GM12878 (cell line): ENCODE measurements at regions not wholly inside any gene's neighbourhood (a gene's known extent, or its start where the extent isn't known, plus 50 kb on each side); places are given as distances from the start of the nearest gene placed in this dataset.

Source experiments
- ATAC-seq: fragments of 200-7000 bp; cut with Tn5 transposase; 3 replicates; pipeline ENCODE4 v1.9.1; 2020; ENCODE audit warnings: mild to moderate bottlenecking, moderate library complexity
- BruUV-seq: library from RNA; stranded (reverse); fragments of 400-500 nt; replicated peaks from 2 replicates; lab custom pipeline; 2021; lab: Mats Ljungman, UMichigan
- CTCF ChIA-PET: fragments of 300-600 bp; sonication (Branson Sonifier 250); formaldehyde crosslinking; extraction: SDS; loops from one replicate; lab custom pipeline; 2021; ENCODE audit warnings: inconsistent platforms; lab: Yijun Ruan, JAX
- POLR2A ChIA-PET: fragments of 350-600 bp; formaldehyde crosslinking; extraction: SDS; loops from one replicate; lab custom pipeline; 2021; ENCODE audit warnings: inconsistent platforms; lab: Charles Lee
- RAD21 ChIA-PET: fragments of 300-600 bp; sonication (Branson Sonifier 250); formaldehyde crosslinking; loops from one replicate; lab custom pipeline; 2023; ENCODE audit warnings: antibody characterized with exemption; ENCODE audit not compliant: unreplicated experiment; lab: Charles Lee
- SMC1A ChIA-PET: fragments of 300-600 bp; sonication (Branson Sonifier 250); formaldehyde crosslinking; loops from one replicate; lab custom pipeline; 2023; ENCODE audit not compliant: unreplicated experiment, uncharacterized antibody; lab: Charles Lee
- DNase-seq: peaks from one replicate; pipeline ENCODE4 v3.0.0-alpha.2; 2011; ENCODE audit warnings: low read depth, low spot score
- FAIRE-seq: peaks from 3 replicates; lab custom pipeline; 2011; peaks lifted over from hg19 to GRCh38; lab: Jason Lieb, UNC
- H2AFZ ChIP-seq: 2 replicates; pipeline ENCODE4 v1.6.0; 2011; ENCODE audit warnings: low read depth, low read length, control low read depth; ENCODE audit not compliant: control insufficient read depth
- H3K27ac ChIP-seq: 2 replicates; pipeline ENCODE4 v1.5.1; 2011; ENCODE audit warnings: control low read depth; ENCODE audit not compliant: control insufficient read depth, insufficient read depth
- H3K27me3 ChIP-seq, 2 experiments: replicated peaks in 1 of 2; 2 replicates each; pipeline versions ENCODE4 v1.6.0 to v1.6.1; 2011; ENCODE audit warnings: low read length in 1 of 2; ENCODE audit not compliant: control insufficient read depth in 2 of 2, insufficient read depth in 2 of 2
- H3K36me3 ChIP-seq, 2 experiments: 2 replicates each; pipeline ENCODE4 v1.5.1; 2011; ENCODE audit warnings: low read length in 1 of 2; ENCODE audit not compliant: control insufficient read depth in 2 of 2, insufficient read depth in 2 of 2
- H3K4me1 ChIP-seq: 2 replicates; pipeline ENCODE4 v1.6.1; 2011; ENCODE audit warnings: mild to moderate bottlenecking, low read length, moderate library complexity, mixed read lengths; ENCODE audit not compliant: control insufficient read depth, insufficient read depth
- H3K4me2 ChIP-seq: 2 replicates; pipeline ENCODE4 v1.6.0; 2011; ENCODE audit warnings: control low read depth; ENCODE audit not compliant: control insufficient read depth, insufficient read depth
- H3K4me3 ChIP-seq: fragments of 200-600 bp; sonication (generic); 2 replicates; pipeline ENCODE4 v1.5.1; 2016
- H3K79me2 ChIP-seq: 2 replicates; pipeline ENCODE4 v1.6.0; 2011; ENCODE audit warnings: low read length; ENCODE audit not compliant: control insufficient read depth, insufficient read depth
- H3K9ac ChIP-seq: 2 replicates; pipeline ENCODE4 v1.8.0; 2011; ENCODE audit warnings: low read length, control low read depth, mixed read lengths; ENCODE audit not compliant: control insufficient read depth, insufficient read depth
- H3K9me3 ChIP-seq: replicated peaks from 3 replicates; pipeline ENCODE4 v1.5.1; 2011; ENCODE audit warnings: mild to moderate bottlenecking, low read length; ENCODE audit not compliant: control insufficient read depth, insufficient read depth
- H4K20me1 ChIP-seq: 2 replicates; pipeline ENCODE4 v1.6.0; 2011; ENCODE audit not compliant: control insufficient read depth, insufficient read depth
- BACH1 ChIP-seq: fragments of 450-650 bp; IDR thresholded peaks from 2 replicates; pipeline ENCODE4 v1.6.1; 2017; ENCODE audit warnings: mild to moderate bottlenecking, borderline replicate concordance
- CHD1 ChIP-seq: IDR thresholded peaks from 2 replicates; pipeline ENCODE4 v1.6.1; 2012; ENCODE audit warnings: low read depth, low read length, improper control_type of control experiment
- CREM ChIP-seq: IDR thresholded peaks from 2 replicates; pipeline ENCODE4 v1.6.1; 2014; ENCODE audit warnings: antibody characterized with exemption, low read depth
- FOS ChIP-seq: IDR thresholded peaks from 3 replicates; pipeline ENCODE4 v1.6.1; 2011; ENCODE audit warnings: borderline replicate concordance; ENCODE audit not compliant: insufficient read length; ENCODE audit errors: extremely low read depth
- FOXK2 ChIP-seq: fragments of 450-650 bp; IDR thresholded peaks from 2 replicates; pipeline ENCODE4 v1.6.1; 2017; ENCODE audit warnings: mild to moderate bottlenecking, moderate library complexity
- GABPA ChIP-seq: IDR thresholded peaks from 2 replicates; pipeline ENCODE4 v1.6.1; 2014; ENCODE audit warnings: antibody characterized with exemption, low read depth, mild to moderate bottlenecking, inconsistent platforms
- IKZF2 ChIP-seq, 2 experiments: fragments of 450-650 bp; IDR thresholded peaks; 2 replicates each; pipeline ENCODE4 v1.6.1; 2017; ENCODE audit warnings: mild to moderate bottlenecking in 2 of 2, moderate library complexity in 2 of 2
- NBN ChIP-seq: fragments of 450-650 bp; IDR thresholded peaks from 2 replicates; pipeline ENCODE4 v1.6.1; 2016
- NFXL1 ChIP-seq: fragments of 450-650 bp; IDR thresholded peaks from 2 replicates; pipeline ENCODE4 v1.6.1; 2017; ENCODE audit warnings: antibody characterized with exemption, mild to moderate bottlenecking, borderline replicate concordance
- NRF1 ChIP-seq: conservative IDR thresholded peaks from 2 replicates; pipeline ENCODE4 v1.6.1; 2011; ENCODE audit warnings: mild to moderate bottlenecking, low read depth, low read length, improper control_type of control experiment
- POU2F2 ChIP-seq: IDR thresholded peaks from 3 replicates; pipeline ENCODE4 v1.6.1; 2011; ENCODE audit warnings: low read depth, mild to moderate bottlenecking, low read length, borderline replicate concordance
- RAD21 ChIP-seq: IDR thresholded peaks from 2 replicates; pipeline ENCODE4 v1.6.1; 2011; ENCODE audit warnings: mild to moderate bottlenecking, low read depth, low read length, moderate library complexity; ENCODE audit not compliant: insufficient read depth
- RBBP5 ChIP-seq: fragments of 200-600 bp; sonication (generic); conservative IDR thresholded peaks from 2 replicates; pipeline ENCODE4 v1.6.1; 2016
- SP1 ChIP-seq: IDR thresholded peaks from one replicate; pipeline ENCODE4 v1.6.1; 2011; ENCODE audit warnings: low read depth, low read length
- SUPT20H ChIP-seq: IDR thresholded peaks from 2 replicates; pipeline ENCODE4 v1.6.1; 2011; ENCODE audit warnings: low read depth, mild to moderate bottlenecking, low read length, moderate library complexity, borderline replicate concordance; ENCODE audit not compliant: control insufficient read depth
- ZNF207 ChIP-seq: fragments of 450-650 bp; IDR thresholded peaks from 2 replicates; pipeline ENCODE4 v1.6.1; 2014; ENCODE audit warnings: antibody characterized with exemption, mild to moderate bottlenecking, borderline replicate concordance
- ZNF274 ChIP-seq: IDR thresholded peaks from one replicate; pipeline ENCODE4 v1.8.0; 2011; ENCODE audit not compliant: insufficient read length, insufficient read depth
- WGBS: methylation state at CpG from one replicate; pipeline ENCODE4 v1.1.6; 2016; ENCODE audit warnings: low lambda C conversion rate; ENCODE audit not compliant: insufficient replicate concordance, insufficient coverage; ENCODE audit errors: missing lambda C conversion rate; 5-methylcytosine and 5-hydroxymethylcytosine counted together
- in situ Hi-C: fragments of 300-500 bp; cut with MboI; formaldehyde crosslinking; loops from 9 replicates; pipeline ENCODE4 v1.14.3; 2018; ENCODE audit warnings: mixed read lengths
- intact Hi-C: fragments of 100-400 bp; cut with micrococcal nuclease; formaldehyde crosslinking; loops from one replicate; pipeline ENCODE4 v1.14.2; 2022; ENCODE audit not compliant: unreplicated experiment
- TF ChIP-seq, protein P1 (sequence below): fragments of 450-650 bp; IDR thresholded peaks from 2 replicates; pipeline ENCODE4 v1.6.1; 2016; ENCODE audit warnings: mild to moderate bottlenecking

DNA sequence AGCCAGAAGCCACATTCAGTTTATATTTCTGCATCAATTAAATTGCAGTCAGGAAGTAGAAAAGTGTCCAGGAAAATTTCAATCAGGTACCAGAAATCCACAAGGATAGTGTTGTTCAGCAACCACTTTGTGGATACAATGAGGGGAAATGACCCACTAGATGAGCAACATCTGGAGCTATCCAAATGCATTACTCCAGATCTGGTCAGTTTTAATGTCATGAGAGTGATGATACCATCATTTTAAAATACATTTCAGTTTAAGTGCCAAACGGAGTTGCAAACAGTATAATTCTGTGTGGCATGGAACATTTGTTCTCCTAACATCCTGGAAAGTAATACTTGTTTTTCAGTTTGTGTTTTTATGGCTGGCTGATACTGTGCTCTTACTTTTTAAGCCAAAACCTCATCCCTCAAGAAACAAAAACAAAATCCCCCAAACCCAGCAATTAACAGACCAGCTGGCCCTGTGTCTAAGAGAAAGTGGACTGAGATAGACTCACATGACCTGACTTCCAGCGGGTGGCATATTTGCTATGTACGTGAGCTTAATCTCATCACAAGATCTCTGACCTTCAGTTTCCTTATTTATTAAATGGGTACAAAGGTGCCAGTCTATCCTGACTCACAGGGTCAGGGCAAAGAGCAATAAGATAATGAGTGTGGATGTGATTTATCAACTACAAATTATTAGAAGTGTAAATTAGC lies 58.8 kb upstream of the CNKSR3 start:
- Histone ChIP-seq H3K9ac (no peak overlapping the region), H3K9me3 (no peaks in the 10 kb centered on the region), H3K4me2 (no peak overlapping the region), H3K4me1 (no peaks in the 10 kb centered on the region)
- SMC1A ChIA-PET: no interaction called here
- no peak for ATAC-seq
- TF ChIP-seq RBBP5 (no peak), RAD21 (no peak), GABPA (no peak), CREM (no peak), POU2F2 (no peak), BACH1 (no peak), ZNF274 (no peak), NRF1 (no peak), CHD1 (no peak), IKZF2 (IDR thresholded peaks at IDR 0.05) (no peak), ZNF207 (no peak), FOXK2 (no peak), NFXL1 (no peak), FOS (no peak), SP1 (no peak), NBN (no peak), SUPT20H (no peak)
- TF ChIP-seq, protein P1, sequence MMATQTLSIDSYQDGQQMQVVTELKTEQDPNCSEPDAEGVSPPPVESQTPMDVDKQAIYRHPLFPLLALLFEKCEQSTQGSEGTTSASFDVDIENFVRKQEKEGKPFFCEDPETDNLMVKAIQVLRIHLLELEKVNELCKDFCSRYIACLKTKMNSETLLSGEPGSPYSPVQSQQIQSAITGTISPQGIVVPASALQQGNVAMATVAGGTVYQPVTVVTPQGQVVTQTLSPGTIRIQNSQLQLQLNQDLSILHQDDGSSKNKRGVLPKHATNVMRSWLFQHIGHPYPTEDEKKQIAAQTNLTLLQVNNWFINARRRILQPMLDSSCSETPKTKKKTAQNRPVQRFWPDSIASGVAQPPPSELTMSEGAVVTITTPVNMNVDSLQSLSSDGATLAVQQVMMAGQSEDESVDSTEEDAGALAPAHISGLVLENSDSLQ: no peak
- TF ChIP-seq, all 136 proteins: peak for 0
- POLR2A ChIA-PET: no interaction called here
- Histone ChIP-seq H4K20me1 (no peaks in the 10 kb centered on the region), H3K36me3 (no peaks in the 10 kb centered on the region), H2AFZ (no peak overlapping the region), H3K27ac (no peak overlapping the region), H3K27me3 (no peaks in the 10 kb centered on the region; a peak in 1 of 4 replicates), H3K4me3 (no peak overlapping the region), H3K79me2 (no peaks in the 10 kb centered on the region)
- intact Hi-C loops: no loop called here
- DNase-seq: no peak
- in situ Hi-C loops: no loop called here
- RAD21 ChIA-PET: no interaction called here
- no peak for FAIRE-seq
- no TSS peak for BruUV-seq
- WGBS: 41% methylated on average over 3 of the region's 3 CpGs
- CTCF ChIA-PET: interaction anchor here (1.6 kb wide), 1 partner anchor 12 kb away, joined by 3 read pairs; no protein-coding TSS in a partner anchor
